KBM-7 (cell line): ENCODE measurements at regions not wholly inside any gene's neighbourhood (a gene's known extent, or its start where the extent isn't known, plus 50 kb on each side); places are given as distances from the start of the nearest gene placed in this dataset.
"Not testable (repeated sequence)": the region's sequence is repeated elsewhere in the genome, so short reads cannot be mapped to it uniquely, and the experiment has no call there.

ENCODE experiments used
- DNase-seq: peaks from one replicate; pipeline ENCODE4 v3.0.0-alpha.2; 2015
- in situ Hi-C: fragments of 300-500 bp; cut with MboI; formaldehyde crosslinking; loops from 2 replicates; pipeline ENCODE4 v1.14.3; 2020; ENCODE audit warnings: low sequenced_read_pairs, low pct_unique_long_range_greater_than_20kb, mixed read lengths

GRCh38 chr5:23893561-23893960 lies 386.2 kb downstream of the PRDM9 start:
- in situ Hi-C loops = no loop called here
- no peak for DNase-seq

- no peak for DNase-seq
- in situ Hi-C loops = no loop called here
Measured at GRCh38 chr5:23895614-23896013, 388.2 kb downstream of the PRDM9 start.

DNA sequence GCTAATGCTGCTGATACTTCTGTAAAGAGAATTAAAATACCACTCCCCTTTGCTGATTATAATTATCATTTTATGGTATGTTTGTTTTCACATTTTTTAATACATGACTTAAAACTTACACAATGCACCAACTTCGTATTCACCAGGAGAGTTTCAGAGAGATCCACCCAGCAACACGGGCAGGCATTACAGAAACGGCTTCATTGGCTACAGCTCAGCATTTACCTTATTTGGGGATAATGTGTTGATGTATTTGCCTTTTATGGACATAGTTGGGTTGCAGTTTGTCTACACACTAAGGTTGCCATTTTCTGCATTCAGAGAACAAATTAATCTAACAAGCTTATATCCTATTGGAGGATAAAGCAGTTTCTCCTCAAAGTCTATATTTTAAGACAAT lies 423.6 kb downstream of the PRDM9 start:
- in situ Hi-C loops = no loop called here
- no peak for DNase-seq

DNA sequence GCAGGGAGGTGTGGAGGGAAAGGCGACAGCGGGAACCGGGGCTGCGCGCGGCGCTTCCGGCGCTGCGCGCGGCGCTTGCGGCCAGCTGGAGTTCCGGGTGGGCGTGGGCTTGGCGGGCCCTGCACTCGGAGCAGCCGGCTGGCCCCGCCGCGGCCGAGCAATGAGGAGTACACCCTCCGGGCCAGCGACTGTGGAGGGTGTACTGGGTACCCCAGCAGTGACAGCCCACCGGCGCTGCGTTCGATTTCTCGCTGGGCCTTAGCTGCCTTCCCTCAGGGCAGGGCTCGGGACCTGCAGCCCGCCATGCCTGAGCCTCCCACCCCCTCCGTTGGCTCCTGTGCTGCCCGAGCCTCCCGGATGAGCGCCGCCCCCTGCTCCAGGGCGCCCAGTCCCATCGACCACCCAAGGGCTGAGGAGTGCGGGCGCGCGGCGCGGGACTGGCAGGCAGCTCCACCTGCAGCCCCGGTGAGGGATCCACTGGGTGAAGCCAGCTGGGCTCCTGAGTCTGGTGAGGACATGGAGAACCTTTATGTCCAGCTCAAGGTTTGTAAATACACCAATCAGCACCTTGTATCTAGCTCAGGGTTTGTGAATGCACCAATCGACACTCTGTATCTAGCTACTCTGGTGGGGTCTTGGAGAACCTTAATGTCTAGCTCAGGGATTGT lies 444.0 kb downstream of the PRDM9 start:
- DNase-seq, in situ Hi-C loops: not testable (repeated sequence)

- in situ Hi-C loops = no loop called here
Measured at GRCh38 chr5:23963449-23963848, 456.0 kb downstream of the PRDM9 start.

DNA sequence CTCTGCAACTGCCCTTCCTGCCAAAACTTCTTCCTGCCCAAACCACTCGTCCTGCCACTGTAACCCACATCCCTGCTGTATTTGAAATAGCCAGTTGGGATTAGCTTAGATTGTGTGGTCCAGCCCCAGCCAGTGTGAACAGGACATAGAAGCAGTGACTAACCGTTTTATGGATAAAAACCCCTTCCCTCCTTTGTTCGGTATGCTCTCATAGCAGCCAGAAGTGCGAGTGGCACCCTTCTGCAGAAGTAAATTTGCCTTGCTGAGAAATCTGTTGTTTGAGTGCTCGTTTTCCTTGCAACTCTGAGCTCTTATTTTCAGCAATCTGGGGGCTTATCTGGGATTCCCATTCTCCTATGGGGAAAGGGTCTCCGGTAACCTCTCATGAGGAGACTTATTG lies 470.0 kb downstream of the PRDM9 start:
- in situ Hi-C loops = no loop called here
- DNase-seq = no peak

More at GRCh38 chr5:23963449-23963848, 456.0 kb downstream of the PRDM9 start:
- no peak for DNase-seq

- DNase-seq = peak; percentile 39
- in situ Hi-C loops = no loop called here
Measured at GRCh38 chr5:23977997-23978396, 470.6 kb downstream of the PRDM9 start.

DNA sequence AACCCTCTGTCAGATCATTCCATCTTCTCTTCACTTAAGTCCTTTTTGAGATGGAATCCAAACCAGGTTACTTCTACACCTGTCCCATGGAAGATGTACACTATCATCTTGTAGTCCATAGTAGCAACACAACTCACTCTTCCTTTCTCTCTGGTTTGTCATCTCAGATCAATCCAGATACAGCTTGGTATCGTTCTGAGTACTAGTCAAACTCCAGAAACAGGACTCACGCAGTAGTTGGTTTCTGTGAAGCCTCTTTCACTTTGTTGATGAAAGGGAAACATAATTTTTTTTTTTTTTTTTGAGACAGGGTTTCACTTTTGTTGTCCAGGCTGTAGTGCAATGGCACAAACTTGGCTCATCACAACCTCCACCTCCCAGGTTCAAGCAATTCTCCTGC lies 484.0 kb downstream of the PRDM9 start:
- no peak for DNase-seq
- in situ Hi-C loops = no loop called here

DNA sequence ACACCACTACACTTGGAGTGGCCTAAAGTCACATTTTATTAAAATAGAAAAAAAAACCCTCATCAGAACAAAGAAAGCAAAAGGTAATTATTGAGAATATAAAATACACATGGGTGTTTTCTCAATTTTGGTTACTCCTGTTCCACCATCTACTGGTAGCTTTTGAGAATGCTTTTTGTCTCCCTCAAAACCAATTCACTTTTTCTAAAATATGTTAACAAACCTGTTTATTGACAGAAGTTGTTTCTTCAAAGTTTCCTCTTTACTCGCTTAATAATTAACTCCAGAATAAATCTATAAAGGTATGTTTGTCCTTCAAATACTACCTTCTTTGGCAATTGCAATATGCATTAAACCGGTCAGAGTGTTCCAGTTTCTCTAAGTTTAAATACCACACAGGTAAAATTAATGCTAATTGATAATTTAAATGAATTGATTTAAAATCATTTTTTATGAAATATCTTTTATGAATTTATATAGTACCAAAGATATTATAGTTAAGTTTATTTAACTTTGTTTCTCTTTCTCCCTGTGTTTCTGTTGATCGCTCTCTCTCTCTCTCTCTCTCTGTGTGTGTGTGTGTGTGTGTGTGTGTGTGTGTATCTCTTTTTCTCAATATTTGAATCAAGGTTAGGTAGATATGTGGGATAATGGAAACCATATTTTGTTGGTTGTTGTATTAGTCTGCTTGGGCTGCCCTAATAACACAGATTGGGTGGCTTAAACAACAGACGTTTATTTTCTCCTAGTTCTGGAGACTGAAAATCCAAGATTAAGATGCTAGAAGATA lies 487.4 kb downstream of the PRDM9 start:
- in situ Hi-C loops = no loop called here
- no peak for DNase-seq

- DNase-seq = no peak
- in situ Hi-C loops = no loop called here
Measured at GRCh38 chr5:23996525-23996924, 489.1 kb downstream of the PRDM9 start.

GRCh38 chr5:24005384-24005783 lies 498.0 kb downstream of the PRDM9 start:
- in situ Hi-C loops = no loop called here
- DNase-seq = no peak

DNA sequence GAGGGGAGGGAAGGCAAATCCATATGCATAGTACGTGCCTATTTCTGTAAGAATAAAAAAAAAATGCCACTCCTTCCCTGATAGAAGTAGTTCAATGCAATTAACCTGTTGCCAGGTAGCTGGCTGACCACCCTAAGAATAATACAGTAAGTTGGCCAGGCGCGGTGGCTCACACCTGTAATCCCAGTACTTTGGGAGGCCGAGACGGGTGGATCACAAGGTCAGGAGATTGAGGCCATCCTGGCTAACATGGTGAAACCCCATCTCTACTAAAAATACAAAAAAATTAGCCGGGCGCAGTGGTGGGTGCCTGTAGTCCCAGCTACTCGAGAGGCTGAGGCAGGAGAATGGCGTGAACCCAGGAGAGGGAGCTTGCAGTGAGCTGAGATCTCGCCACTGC lies 510.3 kb downstream of the PRDM9 start:
- in situ Hi-C loops = not testable (repeated sequence)

GRCh38 chr5:24026288-24026687 lies 518.9 kb downstream of the PRDM9 start:
- in situ Hi-C loops = no loop called here
- no peak for DNase-seq

More for the DNA sequence above, 510.3 kb downstream of the PRDM9 start:
- DNase-seq = not testable (repeated sequence)

GRCh38 chr5:24042688-24043087 lies 535.3 kb downstream of the PRDM9 start:
- in situ Hi-C loops = no loop called here
- no peak for DNase-seq

- in situ Hi-C loops = no loop called here
- DNase-seq = no peak
Measured at GRCh38 chr5:24045046-24045445, 537.6 kb downstream of the PRDM9 start.

DNA sequence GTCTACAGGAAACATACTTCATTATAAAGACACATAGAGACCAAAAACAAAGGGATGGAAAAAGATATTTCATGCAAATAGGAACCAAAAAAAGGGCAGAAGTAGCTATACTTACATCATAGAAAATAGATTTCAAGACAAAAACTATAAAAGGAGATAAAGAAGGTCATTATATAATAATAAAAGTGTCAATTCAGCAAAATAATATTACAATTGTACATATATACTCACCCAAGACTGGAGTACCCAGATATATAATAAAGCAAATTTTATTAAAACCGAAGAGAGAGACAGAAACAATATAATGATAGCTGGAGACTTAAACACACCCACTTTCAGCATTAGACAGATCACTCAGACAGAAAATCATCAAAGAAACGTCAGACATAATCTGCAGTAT lies 546.3 kb downstream of the PRDM9 start:
- no peak for DNase-seq
- in situ Hi-C loops = no loop called here

- no peak for DNase-seq
- in situ Hi-C loops = no loop called here
Measured at GRCh38 chr5:24059006-24059405, 551.6 kb downstream of the PRDM9 start.

- no peak for DNase-seq
- in situ Hi-C loops = no loop called here
Measured at GRCh38 chr5:24059716-24060115, 552.3 kb downstream of the PRDM9 start.

DNA sequence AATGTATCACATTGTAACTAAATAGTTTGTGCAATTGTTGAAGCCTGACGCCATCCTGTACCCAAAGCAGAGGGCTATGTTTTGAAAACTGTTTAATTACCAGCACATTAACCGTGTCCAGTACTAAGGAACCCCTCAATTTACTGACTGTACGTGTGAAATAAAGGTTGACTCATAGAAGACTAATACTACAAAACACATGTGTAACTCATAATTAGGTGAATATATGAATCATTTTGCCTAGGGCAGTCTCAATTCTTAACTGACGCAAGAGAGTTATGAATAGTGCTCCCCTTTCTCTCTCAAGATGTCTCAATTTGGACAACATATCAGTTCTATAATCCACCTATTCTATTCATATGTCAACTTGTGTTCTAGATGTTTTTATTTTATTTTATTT lies 558.4 kb downstream of the PRDM9 start:
- in situ Hi-C loops = no loop called here
- DNase-seq = no peak

GRCh38 chr5:24067208-24067607 lies 559.8 kb downstream of the PRDM9 start:
- in situ Hi-C loops = no loop called here
- DNase-seq = no peak

DNA sequence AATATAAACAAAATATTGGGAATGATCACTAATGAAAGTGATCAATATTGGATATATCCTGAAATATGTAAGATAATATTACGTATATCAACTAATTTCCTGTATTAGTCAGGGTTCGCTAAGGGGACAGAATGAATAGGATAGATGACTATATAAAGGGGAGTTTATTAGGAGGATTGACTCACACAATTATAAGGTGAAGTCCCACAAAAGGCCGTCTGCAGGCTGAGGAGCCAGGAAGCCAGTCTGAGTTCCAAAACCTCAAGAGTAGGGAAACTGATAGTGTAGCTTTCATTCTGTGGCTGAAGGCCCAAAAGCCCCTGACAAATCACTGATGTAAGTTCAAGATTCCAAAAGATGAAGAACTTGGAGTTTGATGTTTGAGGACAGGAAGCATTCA lies 561.1 kb downstream of the PRDM9 start:
- in situ Hi-C loops = no loop called here
- no peak for DNase-seq
